Endothelial cell of umbilical vein (primary cell): ENCODE measurements at regions not wholly inside any gene's neighbourhood (a gene's known extent, or its start where the extent isn't known, plus 50 kb on each side); places are given as distances from the start of the nearest gene placed in this dataset.

Source experiments
- BruUV-seq: library from RNA; stranded (reverse); fragments of 400-500 nt; replicated peaks from 2 replicates; lab custom pipeline; 2021; lab: Mats Ljungman, UMichigan
- CTCF ChIA-PET: fragments of 300-600, 350-600 bp; sonication (Branson Sonifier 250); formaldehyde crosslinking; loops from one replicate; lab custom pipeline; 2021; ENCODE audit warnings: antibody characterized with exemption, inconsistent platforms; lab: Charles Lee
- POLR2A ChIA-PET: fragments of 300-600, 350-600 bp; sonication (Branson Sonifier 250); formaldehyde crosslinking; loops from one replicate; lab custom pipeline; 2021; ENCODE audit warnings: antibody characterized with exemption, inconsistent platforms; lab: Charles Lee
- DNase-seq: peaks from one replicate; pipeline ENCODE4 v3.0.0-alpha.2; 2011; ENCODE audit warnings: low read depth, low spot score
- FAIRE-seq: peaks from 2 replicates; lab custom pipeline; 2011; peaks lifted over from hg19 to GRCh38; lab: Jason Lieb, UNC
- H2AFZ ChIP-seq: 2 replicates; pipeline ENCODE4 v1.6.0; 2012; ENCODE audit warnings: low read depth, low read length, control low read depth, inconsistent platforms
- H3K27ac ChIP-seq: 2 replicates; pipeline ENCODE4 v1.5.1; 2011; ENCODE audit warnings: low read depth, mild to moderate bottlenecking, control low read depth, low read length, moderate library complexity; ENCODE audit not compliant: insufficient read depth
- H3K27me3 ChIP-seq, 2 experiments: 2 replicates each; pipeline versions ENCODE4 v1.6.0 to v1.6.1; 2011; ENCODE audit warnings: low read length in 2 of 2, mixed read lengths in 1 of 2; ENCODE audit not compliant: control insufficient read depth in 2 of 2, insufficient read depth in 2 of 2
- H3K36me3 ChIP-seq, 2 experiments: 2 replicates in 1 of 2; 3 replicates in 1 of 2; pipeline ENCODE4 v1.5.1; 2011; ENCODE audit warnings: low read length in 2 of 2, mild to moderate bottlenecking in 1 of 2, moderate library complexity in 1 of 2; ENCODE audit not compliant: control insufficient read depth in 2 of 2, insufficient read depth in 2 of 2; ENCODE audit errors: extremely low read depth in 1 of 2
- H3K4me1 ChIP-seq: 3 replicates; pipeline ENCODE4 v1.5.1; 2011; ENCODE audit warnings: mild to moderate bottlenecking, low read length; ENCODE audit not compliant: control insufficient read depth, insufficient read depth; ENCODE audit errors: extremely low read depth
- H3K4me2 ChIP-seq: 2 replicates; pipeline ENCODE4 v1.6.1; 2011; ENCODE audit warnings: low read length, control low read depth, mixed read lengths; ENCODE audit not compliant: insufficient read depth
- H3K4me3 ChIP-seq, 3 experiments: fragments of 200-600 bp in 1 of 3; sonication (generic), shearing (Covaris generic) in 1 of 3; replicated peaks in 1 of 3; 2 replicates each; pipeline ENCODE4 v1.5.1; 2011 to 2016; ENCODE audit warnings: control low read depth in 3 of 3, low read length in 3 of 3, mild to moderate bottlenecking in 2 of 3, inconsistent platforms in 1 of 3, low read depth in 1 of 3, moderate library complexity in 1 of 3; ENCODE audit not compliant: insufficient read depth in 1 of 3
- H3K79me2 ChIP-seq: 2 replicates; pipeline ENCODE4 v1.6.0; 2012; ENCODE audit warnings: low read length, inconsistent platforms; ENCODE audit not compliant: control insufficient read depth, insufficient read depth
- H3K9ac ChIP-seq: replicated peaks from 2 replicates; pipeline ENCODE3; 2011; ENCODE audit warnings: low read length, control low read depth; ENCODE audit not compliant: insufficient read depth; ENCODE audit errors: extremely low read depth
- H3K9me1 ChIP-seq: replicated peaks from 3 replicates; pipeline ENCODE4 v1.6.0; 2011; ENCODE audit warnings: mild to moderate bottlenecking, low read length; ENCODE audit not compliant: control insufficient read depth, insufficient read depth; ENCODE audit errors: extremely low read depth
- H3K9me3 ChIP-seq: replicated peaks from 2 replicates; pipeline ENCODE4 v1.5.1; 2012; ENCODE audit warnings: low read length, inconsistent platforms; ENCODE audit not compliant: control insufficient read depth, insufficient read depth
- H4K20me1 ChIP-seq: replicated peaks from 2 replicates; pipeline ENCODE3; 2011; ENCODE audit warnings: mild to moderate bottlenecking, low read length; ENCODE audit not compliant: control insufficient read depth, insufficient read depth; ENCODE audit errors: extremely low read depth
- CTCF ChIP-seq, 2 donors: IDR thresholded peaks; 1 replicate in 1 of 2; 2 replicates in 1 of 2; pipeline ENCODE4 v1.5.1; 2011; ENCODE audit warnings: low read length in 2 of 2, mild to moderate bottlenecking in 2 of 2, moderate library complexity in 2 of 2, control low read depth in 1 of 2, inconsistent platforms in 1 of 2, low read depth in 1 of 2; ENCODE audit not compliant: insufficient read depth in 1 of 2; ENCODE audit errors: extremely low read depth in 1 of 2
- EZH2 ChIP-seq: IDR thresholded peaks from 2 replicates; pipeline ENCODE4 v1.6.1; 2012; ENCODE audit warnings: borderline replicate concordance, low read depth, mild to moderate bottlenecking, moderate library complexity, low read length, inconsistent platforms; ENCODE audit not compliant: severe bottlenecking
- FOS ChIP-seq: IDR thresholded peaks from 2 replicates; pipeline ENCODE4 v1.6.1; 2011; ENCODE audit warnings: mild to moderate bottlenecking, low read length, moderate library complexity, borderline replicate concordance; ENCODE audit not compliant: insufficient read depth
- GATA2 ChIP-seq: IDR thresholded peaks from 2 replicates; pipeline ENCODE4 v1.7.0; 2011; ENCODE audit warnings: low read depth, mild to moderate bottlenecking, moderate library complexity, mixed read lengths, low read length; ENCODE audit not compliant: insufficient read length, insufficient read depth
- JUN ChIP-seq: IDR thresholded peaks from 2 replicates; pipeline ENCODE4 v1.6.1; 2011; ENCODE audit warnings: borderline replicate concordance, low read depth; ENCODE audit not compliant: insufficient read length, insufficient read depth
- MAX ChIP-seq: IDR thresholded peaks from 2 replicates; pipeline ENCODE4 v1.6.1; 2011; ENCODE audit not compliant: insufficient read depth, insufficient read length
- MYC ChIP-seq: IDR thresholded peaks from one replicate; pipeline ENCODE4 v1.6.1; 2011; ENCODE audit warnings: mild to moderate bottlenecking, low read depth, low read length
- POLR2A ChIP-seq: IDR thresholded peaks from 2 replicates; pipeline ENCODE4 v1.6.1; 2012; ENCODE audit warnings: low read depth, mild to moderate bottlenecking, control low read depth, low read length
- POLR2AphosphoS5 ChIP-seq: IDR thresholded peaks from 2 replicates; pipeline ENCODE4 v1.6.1; 2012; ENCODE audit warnings: low read depth, mild to moderate bottlenecking, control low read depth, low read length, moderate library complexity; ENCODE audit not compliant: insufficient read depth
- dilution Hi-C: fragments of 300-500 bp; cut with MboI; formaldehyde crosslinking; loops from one replicate; pipeline ENCODE4 v1.15.0; 2019; ENCODE audit warnings: low sequenced_read_pairs; ENCODE audit not compliant: extremely low pct_ligation_motif_present
- intact Hi-C: fragments of 100-400 bp; cut with micrococcal nuclease; formaldehyde crosslinking; loops from one replicate; pipeline ENCODE4 v1.10.0; 2022

DNA sequence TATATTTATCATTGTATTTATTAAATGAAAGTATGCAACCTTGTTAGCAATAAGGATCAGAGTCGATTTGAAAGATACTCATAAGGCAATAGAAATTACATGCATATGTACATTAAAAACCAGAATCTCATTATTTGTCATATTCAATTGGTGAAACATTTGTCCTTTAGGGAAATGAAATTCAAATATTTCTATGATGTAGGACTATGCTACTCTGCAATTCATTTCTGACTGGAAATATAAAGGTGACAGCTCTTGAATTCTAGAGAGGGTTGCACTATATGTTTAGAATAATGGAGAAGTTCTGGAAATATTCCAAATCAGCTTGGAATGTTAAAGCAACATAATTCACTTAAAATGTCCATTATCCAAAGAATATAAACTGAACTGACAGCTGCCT, 1519.8 kb downstream of the ARAP2 start:
- intact Hi-C loops, result no loop called here
- ChIA-PET POLR2A (no interaction called here), CTCF (no interaction called here)
- no peak overlapping the region for H3K9ac ChIP-seq
- no peaks in the 10 kb centered on the region for H3K27me3 ChIP-seq
- TF ChIP-seq POLR2A, result no peak
- TF ChIP-seq CTCF (IDR thresholded peaks at IDR 0.05; ENCODE audit: extremely low read depth in 1 of 2, insufficient read depth in 1 of 2, low read depth in 1 of 2, low read length in 2 of 2), result no peak
- TF ChIP-seq MAX, result no peak
- no peak for TF ChIP-seq FOS
- TF ChIP-seq POLR2AphosphoS5, result no peak
- no peak for TF ChIP-seq GATA2
- no peak for TF ChIP-seq EZH2
- TF ChIP-seq MYC, result no peak
- no peak for TF ChIP-seq JUN
- no peaks in the 10 kb centered on the region for H3K9me1 ChIP-seq
- dilution Hi-C loops, result no loop called here
- DNase-seq (no peak), FAIRE-seq (no peak)
- no peak overlapping the region for H3K4me2 ChIP-seq
- H3K9me3 ChIP-seq, result no peaks in the 10 kb centered on the region
- no peak overlapping the region for H3K4me3 ChIP-seq
- no peaks in the 10 kb centered on the region for H3K4me1 ChIP-seq
- H2AFZ ChIP-seq, result no peak overlapping the region
- BruUV-seq, result no TSS peak
- H3K27ac ChIP-seq, result no peak overlapping the region
- H4K20me1 ChIP-seq, result no peaks in the 10 kb centered on the region
- H3K36me3 ChIP-seq, result no peaks in the 10 kb centered on the region
- H3K79me2 ChIP-seq, result no peaks in the 10 kb centered on the region
